Kidney (tissue), 13 donors: ENCODE measurements at regions not wholly inside any gene's neighbourhood (a gene's known extent, or its start where the extent isn't known, plus 50 kb on each side); places are given as distances from the start of the nearest gene placed in this dataset.

Experiments
- DNase-seq, 5 donors: peaks; one replicate each; pipeline ENCODE4 v3.0.0-alpha.2; 2013 to 2020
- FAIRE-seq: peaks from 2 replicates; lab custom pipeline; 2012; peaks lifted over from hg19 to GRCh38; lab: Jason Lieb, UNC
- H3K27ac ChIP-seq, 2 donors: one replicate each; pipeline ENCODE4 v1.7.0; 2013; ENCODE audit warnings: low read depth in 2 of 2, low read length in 2 of 2, inconsistent platforms in 1 of 2
- H3K27me3 ChIP-seq: one replicate; pipeline ENCODE4 v1.7.1; 2013; ENCODE audit warnings: low read length, inconsistent platforms; ENCODE audit not compliant: control insufficient read depth, insufficient read depth
- H3K36me3 ChIP-seq, 3 donors: one replicate each; pipeline versions ENCODE4 v1.7.0 to v1.7.1; 2013; ENCODE audit warnings: low read length in 3 of 3, control low read depth in 1 of 3, inconsistent platforms in 1 of 3; ENCODE audit not compliant: insufficient read depth in 3 of 3, control insufficient read depth in 2 of 3
- H3K4me1 ChIP-seq, 3 donors: one replicate each; pipeline versions ENCODE4 v1.7.0 to v1.7.1; 2013; ENCODE audit warnings: low read length in 3 of 3, inconsistent platforms in 1 of 3, low read depth in 1 of 3; ENCODE audit not compliant: control insufficient read depth in 2 of 3, insufficient read depth in 2 of 3
- H3K4me3 ChIP-seq, 3 donors: one replicate each; pipeline versions ENCODE4 v1.7.0 to v1.8.1; 2013; ENCODE audit warnings: low read length in 3 of 3, control low read depth in 1 of 3, inconsistent platforms in 1 of 3
- H3K9ac ChIP-seq, 3 donors: one replicate each; pipeline versions ENCODE4 v1.7.0 to v1.7.1; 2013; ENCODE audit warnings: low read length in 3 of 3, control low read depth in 1 of 3, inconsistent platforms in 1 of 3
- H3K9me3 ChIP-seq, 3 donors: one replicate each; pipeline versions ENCODE4 v1.7.0 to v1.7.1; 2013; ENCODE audit warnings: low read length in 3 of 3, control low read depth in 1 of 3, inconsistent platforms in 1 of 3; ENCODE audit not compliant: control insufficient read depth in 2 of 3, insufficient read depth in 1 of 3
- CTCF ChIP-seq: IDR thresholded peaks from 3 replicates; pipeline ENCODE4 v1.5.1; 2012; ENCODE audit warnings: mild to moderate bottlenecking, moderate library complexity, borderline replicate concordance; ENCODE audit not compliant: insufficient read depth; ENCODE audit errors: extremely low read depth
- intact Hi-C: fragments of 100-400 bp; cut with DNase I; formaldehyde crosslinking; loops from one replicate; pipeline ENCODE4 v1.11.1; 2022
- donor health status: control.
- donor health status: control.
- donor health status: control.
- donor health status: control.
- donor health status: control.
- donor health status: DM: yes; HTN: yes; CAD: no.
- donor health status: Normal renal cell carcinoma (clear cell type).

DNA sequence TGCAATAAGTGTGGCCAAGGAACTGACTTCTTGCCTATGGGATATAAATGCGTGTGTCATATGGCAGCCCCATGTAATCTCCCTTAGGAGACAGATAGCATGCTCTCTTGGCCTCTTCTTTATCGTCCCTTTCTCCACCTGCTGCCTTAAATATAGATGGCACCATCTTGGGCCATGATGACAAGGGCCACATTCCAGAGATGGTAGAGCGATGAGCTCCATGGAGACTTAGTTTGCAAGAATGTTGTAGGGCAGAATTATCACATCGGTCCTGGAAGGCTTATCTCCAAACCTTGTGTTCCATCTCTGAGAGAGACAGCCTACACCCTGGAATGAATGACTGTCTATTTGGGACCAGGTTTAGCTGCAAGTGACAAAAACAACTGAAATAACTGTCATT, 536.7 kb downstream of the TNS1 start:
- H3K4me3 ChIP-seq: no peak overlapping the region
- peaks cover 0 to 2% (median 0%) of the 10 kb centered on the region in 3 donors for H3K4me1 ChIP-seq
- no peak for TF ChIP-seq CTCF
- intact Hi-C loops: no loop called here
- no peaks in the 10 kb centered on the region for H3K9me3 ChIP-seq
- no peaks in the 10 kb centered on the region for H3K27me3 ChIP-seq
- no peak for FAIRE-seq
- H3K9ac ChIP-seq: no peak overlapping the region
- no peak overlapping the region for H3K27ac ChIP-seq
- no peak for DNase-seq
- H3K36me3 ChIP-seq: no peaks in the 10 kb centered on the region

DNA sequence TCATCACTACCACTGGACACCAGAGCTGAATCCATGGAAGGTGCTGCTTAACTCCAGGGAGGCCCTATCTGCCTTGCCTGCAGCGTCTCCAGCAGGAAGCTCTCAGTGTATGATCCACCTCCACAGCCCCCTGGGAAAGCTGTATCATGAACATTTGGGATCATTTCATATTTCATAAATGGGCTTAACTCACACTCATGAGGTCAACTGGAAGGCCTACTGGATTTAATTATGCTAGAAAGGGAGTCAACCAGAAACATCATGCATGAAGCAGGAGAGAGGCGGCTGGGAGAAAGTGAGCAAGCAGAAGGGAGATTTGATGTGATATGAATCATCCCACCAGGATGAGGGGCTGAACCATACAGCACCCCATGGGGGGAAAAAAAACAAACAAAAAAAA, 537.7 kb downstream of the TNS1 start:
- H3K4me1 ChIP-seq: peaks cover 0 to 2% (median 0%) of the 10 kb centered on the region in 3 donors
- no peak overlapping the region for H3K4me3 ChIP-seq
- H3K36me3 ChIP-seq: no peaks in the 10 kb centered on the region
- H3K27me3 ChIP-seq: no peaks in the 10 kb centered on the region
- H3K9me3 ChIP-seq: no peaks in the 10 kb centered on the region
- no peak for DNase-seq
- no peak overlapping the region for H3K27ac ChIP-seq
- no peak for FAIRE-seq
- no peak for TF ChIP-seq CTCF
- no peak overlapping the region for H3K9ac ChIP-seq
- intact Hi-C loops: no loop called here

- no peak overlapping the region for H3K27ac ChIP-seq
- intact Hi-C loops: no loop called here
- H3K27me3 ChIP-seq: no peaks in the 10 kb centered on the region
- DNase-seq: no peak
- FAIRE-seq: no peak
- H3K4me3 ChIP-seq: no peak overlapping the region
- H3K36me3 ChIP-seq: no peaks in the 10 kb centered on the region
- H3K9me3 ChIP-seq: no peaks in the 10 kb centered on the region
- peaks cover 0 to 2% (median 0%) of the 10 kb centered on the region in 3 donors for H3K4me1 ChIP-seq
- TF ChIP-seq CTCF: no peak
- no peak overlapping the region for H3K9ac ChIP-seq
These were observed 539.3 kb downstream of the TNS1 start for GRCh38 chr2:217463402-217464075.

- H3K36me3 ChIP-seq: no peaks in the 10 kb centered on the region
- peak in 2 of 5 donors; percentile 38 to 64 for DNase-seq
These were observed 540.7 kb downstream of the TNS1 start for GRCh38 chr2:217462121-217462520.

More at GRCh38 chr2:217462121-217462520, 540.7 kb downstream of the TNS1 start:
- no peak for FAIRE-seq
- H3K27me3 ChIP-seq: no peaks in the 10 kb centered on the region
- no peak overlapping the region for H3K27ac ChIP-seq
- no peak overlapping the region for H3K9ac ChIP-seq
- intact Hi-C loops: no loop called here
- no peak overlapping the region for H3K4me3 ChIP-seq
- no peak for TF ChIP-seq CTCF
- H3K4me1 ChIP-seq: peaks cover 0 to 2% (median 0%) of the 10 kb centered on the region in 3 donors
- H3K9me3 ChIP-seq: no peaks in the 10 kb centered on the region
